NCI-H2196 treated with DMSO at 0.1 percent for 48 hours (cell line): ENCODE measurements at regions not wholly inside any gene's neighbourhood (a gene's known extent, or its start where the extent isn't known, plus 50 kb on each side); places are given as distances from the start of the nearest gene placed in this dataset.

Experiments used
- DNase-seq: peaks from one replicate; lab custom pipeline; 2025; ENCODE audit not compliant: unreplicated experiment; lab: John Stamatoyannopoulos, UW

- DNase-seq = no peak
Observed at GRCh38 chr6:156725712-156726111, 51.5 kb upstream of the ARID1B start.

- DNase-seq = no peak
Observed at GRCh38 chr6:156720691-156721685, 56.2 kb upstream of the ARID1B start.

- no peak for DNase-seq
Observed at GRCh38 chr6:156719720-156720563, 57.2 kb upstream of the ARID1B start.

GRCh38 chr6:156719395-156719719, 57.8 kb upstream of the ARID1B start:
- DNase-seq = no peak

GRCh38 chr6:156718647-156719394, 58.4 kb upstream of the ARID1B start:
- DNase-seq = no peak

GRCh38 chr6:156717542-156717941, 59.6 kb upstream of the ARID1B start:
- no peak for DNase-seq

GRCh38 chr6:156715839-156716238, 61.3 kb upstream of the ARID1B start:
- DNase-seq = no peak

- DNase-seq = no peak
Observed at GRCh38 chr6:156713548-156713947, 63.6 kb upstream of the ARID1B start.

- no peak for DNase-seq
Observed at GRCh38 chr6:156710479-156710878, 66.7 kb upstream of the ARID1B start.

- no peak for DNase-seq
Observed at GRCh38 chr6:156707818-156708217, 69.4 kb upstream of the ARID1B start.

GRCh38 chr6:156703719-156704118, 73.5 kb upstream of the ARID1B start:
- DNase-seq = no peak

GRCh38 chr6:156701966-156702365, 75.2 kb upstream of the ARID1B start:
- DNase-seq = no peak

GRCh38 chr6:156700440-156701057, 76.6 kb upstream of the ARID1B start:
- no peak for DNase-seq

GRCh38 chr6:156699935-156700334, 77.2 kb upstream of the ARID1B start:
- no peak for DNase-seq

GRCh38 chr6:156699017-156699421, 78.2 kb upstream of the ARID1B start:
- no peak for DNase-seq

GRCh38 chr6:156698239-156699016, 78.8 kb upstream of the ARID1B start:
- DNase-seq = no peak

- no peak for DNase-seq
Observed at GRCh38 chr6:156697225-156697830, 79.8 kb upstream of the ARID1B start.

- no peak for DNase-seq
Observed at GRCh38 chr6:156695742-156696141, 81.4 kb upstream of the ARID1B start.

GRCh38 chr6:156694679-156695078, 82.5 kb upstream of the ARID1B start:
- no peak for DNase-seq

- DNase-seq = no peak
Observed at GRCh38 chr6:156691018-156691417, 86.2 kb upstream of the ARID1B start.
